Neural crest cell (in vitro differentiated cells): ENCODE measurements at regions not wholly inside any gene's neighbourhood (a gene's known extent, or its start where the extent isn't known, plus 50 kb on each side); places are given as distances from the start of the nearest gene placed in this dataset.
A peak's percentile ranks its signal among the peaks of the same experiment; 100 is the strongest.

ENCODE experiments used
- DNase-seq: peaks from one replicate; pipeline ENCODE4 v3.0.0; 2021; ENCODE audit warnings: low read depth, mixed read lengths, low spot score
- H3K27ac Mint-ChIP-seq: one replicate; pipeline ENCODE4 v1.8.0; 2021; ENCODE audit warnings: mild to moderate bottlenecking, mixed read lengths; ENCODE audit not compliant: unreplicated experiment
- H3K27me3 Mint-ChIP-seq: 2 replicates; pipeline ENCODE4 v1.8.0; 2021; ENCODE audit warnings: low read depth, mild to moderate bottlenecking, mixed read lengths
- H3K36me3 Mint-ChIP-seq: 2 replicates; pipeline ENCODE4 v1.8.0; 2021; ENCODE audit warnings: low read depth, mild to moderate bottlenecking, mixed read lengths
- H3K4me1 Mint-ChIP-seq: 2 replicates; pipeline ENCODE4 v1.8.0; 2021; ENCODE audit warnings: mixed read lengths
- H3K4me3 Mint-ChIP-seq: one replicate; pipeline ENCODE4 v1.8.0; 2021; ENCODE audit warnings: mild to moderate bottlenecking, mixed read lengths
- H3K9me3 Mint-ChIP-seq: 2 replicates; pipeline ENCODE4 v1.8.0; 2021; ENCODE audit warnings: mixed read lengths
- CTCF ChIP-seq: fragments of 200-600 bp; sonication (generic); conservative IDR thresholded peaks from 2 replicates; pipeline ENCODE4 v1.5.0; 2021; ENCODE audit warnings: antibody characterized with exemption, mild to moderate bottlenecking

DNA sequence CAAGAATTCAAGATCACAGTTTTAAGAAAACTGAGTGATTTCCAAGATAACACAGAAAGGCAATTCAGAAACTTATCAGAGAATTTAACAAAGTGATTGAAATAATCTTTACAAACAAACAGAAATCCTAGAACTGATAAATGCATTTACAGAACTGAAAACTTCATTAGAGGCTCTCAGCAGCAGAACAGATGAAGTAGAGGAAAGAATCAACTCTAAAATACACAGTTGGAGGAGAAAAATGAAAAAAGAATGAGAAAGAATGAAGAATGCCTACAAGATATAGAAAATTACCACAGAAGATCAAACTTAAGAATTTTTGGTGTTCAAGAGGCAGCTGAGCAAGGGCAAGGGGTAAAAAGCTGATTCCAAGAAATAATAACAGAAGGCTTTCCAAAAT, 168.8 kb downstream of the POLR2M start:
- no peak overlapping the region for H3K4me3 Mint-ChIP-seq
- TF ChIP-seq CTCF: no peak
- H3K36me3 Mint-ChIP-seq: peaks cover 9% of the 10 kb centered on the region
- peaks cover 13% of the 10 kb centered on the region for H3K9me3 Mint-ChIP-seq
- no peaks in the 10 kb centered on the region for H3K4me1 Mint-ChIP-seq
- no peak for DNase-seq
- peaks cover 5% of the 10 kb centered on the region for H3K27me3 Mint-ChIP-seq
- no peak overlapping the region for H3K27ac Mint-ChIP-seq

GRCh38 chr15:57878573-57878972, 172.1 kb downstream of the POLR2M start:
- peaks cover 13% of the 10 kb centered on the region for H3K9me3 Mint-ChIP-seq
- no peak overlapping the region for H3K4me3 Mint-ChIP-seq
- H3K4me1 Mint-ChIP-seq: no peaks in the 10 kb centered on the region
- H3K27ac Mint-ChIP-seq: no peak overlapping the region
- H3K36me3 Mint-ChIP-seq: peaks cover 9% of the 10 kb centered on the region
- no peak for DNase-seq
- H3K27me3 Mint-ChIP-seq: no peaks in the 10 kb centered on the region
- no peak for TF ChIP-seq CTCF

DNA sequence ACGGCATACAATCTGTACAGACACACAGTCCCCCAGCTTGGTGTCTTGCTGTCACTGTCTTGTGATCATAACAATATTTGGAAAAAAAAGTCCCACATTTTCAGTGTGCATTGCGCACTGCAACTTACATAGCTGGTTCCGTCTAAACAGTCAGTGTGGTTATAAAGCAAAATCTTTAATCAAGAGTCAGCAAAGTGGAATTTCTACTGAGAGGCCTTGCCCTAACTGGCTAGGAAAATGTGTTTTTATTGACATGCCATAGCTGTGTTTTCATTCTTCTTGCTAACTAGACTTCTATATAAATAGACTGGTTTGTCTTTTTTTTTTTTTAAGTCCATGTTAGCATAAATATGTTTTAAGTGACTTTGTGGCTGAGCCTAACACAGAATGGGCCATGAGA, 174.8 kb downstream of the POLR2M start:
- no peak for DNase-seq
- peaks cover under 1% of the 10 kb centered on the region for H3K36me3 Mint-ChIP-seq
- no peaks in the 10 kb centered on the region for H3K4me1 Mint-ChIP-seq
- peaks cover 5% of the 10 kb centered on the region for H3K9me3 Mint-ChIP-seq
- H3K27ac Mint-ChIP-seq: no peak overlapping the region
- no peak overlapping the region for H3K4me3 Mint-ChIP-seq
- no peak for TF ChIP-seq CTCF
- peaks cover 10% of the 10 kb centered on the region for H3K27me3 Mint-ChIP-seq

- Mint-ChIP-seq H3K4me1 (no peaks in the 10 kb centered on the region), H3K27me3 (peaks cover 10% of the 10 kb centered on the region), H3K9me3 (peaks cover 4% of the 10 kb centered on the region), H3K27ac (no peak overlapping the region), H3K36me3 (no peaks in the 10 kb centered on the region), H3K4me3 (no peak overlapping the region)
- TF ChIP-seq CTCF: no peak
- no peak for DNase-seq
These were observed 175.5 kb downstream of the POLR2M start for GRCh38 chr15:57881972-57882371.

DNA sequence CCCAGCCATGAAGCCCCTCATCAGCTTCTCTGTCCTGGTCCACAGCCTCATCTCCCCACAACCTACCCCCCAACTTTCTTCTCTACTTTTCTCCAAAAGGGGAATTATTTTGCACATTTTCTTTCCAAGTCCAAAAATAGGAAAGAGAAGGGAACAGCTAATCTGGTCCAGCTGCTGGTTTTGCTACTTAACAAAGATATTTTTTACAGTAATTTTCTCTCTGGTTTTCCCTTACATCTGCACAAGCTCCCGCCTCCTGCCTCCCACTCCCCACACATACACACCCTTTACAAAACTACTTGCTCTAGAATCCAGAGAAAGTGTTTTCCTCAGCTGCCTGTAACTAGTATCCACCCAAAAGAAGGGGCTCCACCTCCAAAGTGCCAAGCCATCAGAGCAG, 177.2 kb downstream of the POLR2M start:
- peak overlapping the region; percentile 22 for H3K27ac Mint-ChIP-seq
- no peak for DNase-seq
- H3K4me3 Mint-ChIP-seq: no peak overlapping the region
- H3K36me3 Mint-ChIP-seq: no peaks in the 10 kb centered on the region
- H3K27me3 Mint-ChIP-seq: peaks cover 10% of the 10 kb centered on the region
- H3K4me1 Mint-ChIP-seq: no peaks in the 10 kb centered on the region
- no peak for TF ChIP-seq CTCF
- no peaks in the 10 kb centered on the region for H3K9me3 Mint-ChIP-seq

DNA sequence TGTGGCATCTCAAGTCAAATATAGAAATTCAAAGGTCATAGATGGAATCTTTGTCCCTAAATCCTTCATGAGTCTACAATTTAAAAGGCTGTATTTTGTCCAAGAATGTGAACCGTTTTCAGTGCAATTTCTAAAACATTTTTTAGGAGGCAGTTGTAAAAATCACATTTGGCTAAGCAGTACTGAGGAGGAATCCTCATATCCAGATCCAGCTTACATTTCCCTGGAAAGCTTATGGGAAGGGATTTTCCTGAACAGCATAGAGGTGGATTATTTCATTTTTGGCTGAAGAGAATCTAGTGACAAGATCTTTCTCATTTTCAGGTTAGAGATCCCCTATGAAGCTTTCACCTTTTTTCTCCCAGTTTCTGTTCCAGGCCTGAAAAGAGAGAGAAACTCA, 178.4 kb downstream of the POLR2M start:
- H3K4me3 Mint-ChIP-seq: no peak overlapping the region

More for the DNA sequence above, 178.4 kb downstream of the POLR2M start:
- no peaks in the 10 kb centered on the region for H3K4me1 Mint-ChIP-seq
- H3K9me3 Mint-ChIP-seq: no peaks in the 10 kb centered on the region
- no peak for DNase-seq
- TF ChIP-seq CTCF: no peak
- no peaks in the 10 kb centered on the region for H3K36me3 Mint-ChIP-seq
- peaks cover 10% of the 10 kb centered on the region for H3K27me3 Mint-ChIP-seq
- H3K27ac Mint-ChIP-seq: no peak overlapping the region
